BE2C (cell line): ENCODE measurements at regions not wholly inside any gene's neighbourhood (a gene's known extent, or its start where the extent isn't known, plus 50 kb on each side); places are given as distances from the start of the nearest gene placed in this dataset.

Experiments
- DNase-seq: peaks from one replicate; pipeline ENCODE4 v3.0.0-alpha.2; 2020
- H3K27me3 ChIP-seq: fragments of 250-450 bp; sonication (Bioruptor Pico); 2 replicates; pipeline ENCODE4 v1.5.1; 2020; ENCODE audit warnings: mild to moderate bottlenecking
- H3K36me3 ChIP-seq: fragments of 250-450 bp; sonication (Bioruptor Pico); 2 replicates; pipeline ENCODE4 v1.5.1; 2020; ENCODE audit warnings: mild to moderate bottlenecking
- H3K4me1 ChIP-seq: fragments of 250-450 bp; sonication (Bioruptor Pico); 2 replicates; pipeline ENCODE4 v1.5.1; 2020
- H3K4me3 ChIP-seq: 2 replicates; pipeline ENCODE4 v1.5.1; 2011; ENCODE audit warnings: low read depth, low read length
- H3K9me3 ChIP-seq: fragments of 250-450 bp; sonication (Bioruptor Pico); 2 replicates; pipeline ENCODE4 v1.5.1; 2020
- TF ChIP-seq, protein P1 (sequence below): IDR thresholded peaks from 2 replicates; pipeline ENCODE4 v1.5.1; 2012; ENCODE audit warnings: mild to moderate bottlenecking, low read depth, low read length

GRCh38 chr1:112264010-112264409 lies 132.0 kb upstream of the CTTNBP2NL start:
- TF ChIP-seq, protein P1, sequence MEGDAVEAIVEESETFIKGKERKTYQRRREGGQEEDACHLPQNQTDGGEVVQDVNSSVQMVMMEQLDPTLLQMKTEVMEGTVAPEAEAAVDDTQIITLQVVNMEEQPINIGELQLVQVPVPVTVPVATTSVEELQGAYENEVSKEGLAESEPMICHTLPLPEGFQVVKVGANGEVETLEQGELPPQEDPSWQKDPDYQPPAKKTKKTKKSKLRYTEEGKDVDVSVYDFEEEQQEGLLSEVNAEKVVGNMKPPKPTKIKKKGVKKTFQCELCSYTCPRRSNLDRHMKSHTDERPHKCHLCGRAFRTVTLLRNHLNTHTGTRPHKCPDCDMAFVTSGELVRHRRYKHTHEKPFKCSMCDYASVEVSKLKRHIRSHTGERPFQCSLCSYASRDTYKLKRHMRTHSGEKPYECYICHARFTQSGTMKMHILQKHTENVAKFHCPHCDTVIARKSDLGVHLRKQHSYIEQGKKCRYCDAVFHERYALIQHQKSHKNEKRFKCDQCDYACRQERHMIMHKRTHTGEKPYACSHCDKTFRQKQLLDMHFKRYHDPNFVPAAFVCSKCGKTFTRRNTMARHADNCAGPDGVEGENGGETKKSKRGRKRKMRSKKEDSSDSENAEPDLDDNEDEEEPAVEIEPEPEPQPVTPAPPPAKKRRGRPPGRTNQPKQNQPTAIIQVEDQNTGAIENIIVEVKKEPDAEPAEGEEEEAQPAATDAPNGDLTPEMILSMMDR, result no peak
- H3K4me3 ChIP-seq, result no peak overlapping the region
- no peaks in the 10 kb centered on the region for H3K9me3 ChIP-seq
- no peaks in the 10 kb centered on the region for H3K4me1 ChIP-seq
- no peaks in the 10 kb centered on the region for H3K36me3 ChIP-seq
- peaks cover 5% of the 10 kb centered on the region for H3K27me3 ChIP-seq
- DNase-seq, result no peak

DNA sequence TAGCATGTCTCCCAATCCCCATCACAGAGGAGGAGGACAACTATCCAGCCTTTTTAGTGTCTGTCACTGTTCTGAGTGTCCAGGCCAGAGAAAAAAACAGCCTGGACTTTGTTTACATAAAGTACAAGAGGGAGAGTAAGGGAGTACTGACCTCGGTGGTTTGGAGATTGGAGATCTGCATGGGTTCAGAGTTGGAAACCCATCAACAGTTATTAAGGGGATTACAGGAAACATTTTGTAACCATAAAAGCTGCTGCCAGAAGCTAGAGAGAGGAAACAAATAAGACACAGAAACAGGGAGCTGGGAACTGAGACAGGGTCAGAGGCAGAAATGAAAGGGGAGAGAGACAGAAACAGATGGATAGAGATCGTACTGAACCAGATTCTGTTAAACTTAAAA lies 131.5 kb upstream of the CTTNBP2NL start:
- Histone ChIP-seq H3K9me3 (no peaks in the 10 kb centered on the region), H3K36me3 (no peaks in the 10 kb centered on the region), H3K4me1 (no peaks in the 10 kb centered on the region), H3K4me3 (no peak overlapping the region), H3K27me3 (peaks cover under 1% of the 10 kb centered on the region)
- TF ChIP-seq, protein P1, result no peak
- DNase-seq, result no peak

DNA sequence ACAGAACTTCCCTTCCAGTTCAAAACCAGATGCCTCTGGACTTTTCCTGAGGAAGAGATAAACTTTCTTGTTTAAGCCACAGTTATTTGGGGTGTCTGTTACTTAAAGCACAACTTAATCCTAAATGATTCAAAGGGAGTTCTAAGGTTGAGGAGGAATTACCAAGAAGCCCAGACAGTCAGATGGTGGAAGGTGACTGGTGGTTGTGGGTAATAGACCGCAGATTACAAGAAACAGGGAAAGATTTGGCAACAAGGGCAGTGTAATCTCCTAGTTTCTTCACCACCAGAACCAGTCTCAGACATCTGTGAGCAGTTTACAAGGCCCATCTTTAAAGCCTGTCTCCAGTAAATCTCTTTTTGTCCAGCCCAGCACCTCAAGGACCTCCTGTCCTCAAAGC lies 130.1 kb upstream of the CTTNBP2NL start:
- no peaks in the 10 kb centered on the region for H3K36me3 ChIP-seq
- TF ChIP-seq, protein P1, result no peak
- H3K4me1 ChIP-seq, result no peaks in the 10 kb centered on the region
- H3K4me3 ChIP-seq, result no peak overlapping the region
- H3K27me3 ChIP-seq, result peaks cover 2% of the 10 kb centered on the region
- no peak for DNase-seq
- no peaks in the 10 kb centered on the region for H3K9me3 ChIP-seq

DNA sequence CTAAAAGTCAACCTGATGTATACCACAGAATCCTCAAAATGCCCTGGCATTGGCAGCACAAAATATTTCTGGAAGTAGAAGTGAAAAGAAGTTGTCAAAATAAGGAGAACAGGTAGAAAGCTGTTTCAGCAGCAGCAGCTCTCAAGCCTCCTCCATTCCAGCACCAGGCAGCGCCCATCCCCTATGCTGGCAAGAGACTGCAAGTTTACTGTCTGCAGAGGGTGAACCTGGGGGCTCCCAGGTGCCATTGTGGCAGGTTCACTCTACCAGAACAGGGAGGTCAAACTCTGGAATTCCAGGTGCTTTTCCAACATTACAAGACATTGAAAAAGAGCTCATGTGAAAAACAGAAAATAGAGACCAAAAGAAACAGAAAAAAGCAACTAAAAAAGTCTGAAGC lies 128.8 kb upstream of the CTTNBP2NL start:
- Histone ChIP-seq H3K4me1 (no peaks in the 10 kb centered on the region), H3K27me3 (peaks cover 3% of the 10 kb centered on the region), H3K36me3 (no peaks in the 10 kb centered on the region), H3K9me3 (no peaks in the 10 kb centered on the region), H3K4me3 (no peak overlapping the region)
- TF ChIP-seq, protein P1, result no peak
- no peak for DNase-seq

DNA sequence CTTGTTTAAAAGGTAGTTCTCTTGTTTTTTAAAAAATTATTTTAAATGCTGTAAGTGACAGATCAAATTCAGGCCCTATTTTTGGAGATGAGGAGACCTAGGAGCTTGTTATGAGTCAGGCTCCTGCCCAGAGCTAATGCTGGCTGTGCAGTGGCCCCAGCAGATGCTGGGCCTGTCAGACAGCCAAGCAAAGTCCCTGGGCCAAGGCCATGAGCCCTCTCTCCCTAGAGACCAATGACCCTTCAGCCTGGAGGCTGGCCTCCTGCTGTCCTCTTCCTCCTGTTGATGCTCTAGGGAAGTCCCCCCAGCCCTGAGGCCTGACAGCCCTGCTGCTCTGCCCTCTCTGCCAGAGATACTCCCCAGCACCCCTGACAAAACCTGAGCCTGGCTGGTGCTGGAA lies 128.1 kb upstream of the CTTNBP2NL start:
- H3K4me3 ChIP-seq, result no peak overlapping the region
- H3K36me3 ChIP-seq, result no peaks in the 10 kb centered on the region
- TF ChIP-seq, protein P1, result no peak
- no peaks in the 10 kb centered on the region for H3K9me3 ChIP-seq
- H3K4me1 ChIP-seq, result no peaks in the 10 kb centered on the region
- peaks cover 3% of the 10 kb centered on the region for H3K27me3 ChIP-seq
- no peak for DNase-seq

DNA sequence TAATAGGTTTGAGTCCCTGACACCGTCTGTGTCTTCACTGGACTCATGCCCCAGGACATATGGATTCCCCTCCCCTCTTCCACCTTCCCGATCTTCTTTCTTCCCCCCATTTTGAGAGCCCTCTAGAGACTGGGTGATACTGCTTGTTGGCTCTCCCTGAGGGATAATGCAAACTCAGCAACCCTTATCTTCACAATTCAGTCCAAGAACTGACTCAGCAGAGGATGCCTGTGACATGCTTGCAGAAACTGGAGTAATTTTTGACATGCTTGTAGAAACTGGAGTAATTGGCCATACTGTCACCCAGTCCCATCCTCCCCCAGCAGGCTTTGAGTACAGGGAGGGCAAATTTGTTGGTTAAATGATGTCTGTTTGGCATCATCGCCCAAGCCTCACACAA lies 127.6 kb upstream of the CTTNBP2NL start:
- H3K27me3 ChIP-seq, result peaks cover 3% of the 10 kb centered on the region
- DNase-seq, result no peak
- TF ChIP-seq, protein P1, result no peak

More for the DNA sequence above, 127.6 kb upstream of the CTTNBP2NL start:
- H3K9me3 ChIP-seq, result no peaks in the 10 kb centered on the region
- H3K36me3 ChIP-seq, result no peaks in the 10 kb centered on the region
- no peak overlapping the region for H3K4me3 ChIP-seq
- no peaks in the 10 kb centered on the region for H3K4me1 ChIP-seq
